SK-N-SH treated with all-trans-retinoic acid at 6 μM for 48 hours (cell line): ENCODE measurements at regions not wholly inside any gene's neighbourhood (a gene's known extent, or its start where the extent isn't known, plus 50 kb on each side); places are given as distances from the start of the nearest gene placed in this dataset.
"Not testable (repeated sequence)": the region's sequence is repeated elsewhere in the genome, so short reads cannot be mapped to it uniquely, and the experiment has no call there.

Experiments used
- ATAC-seq: fragments of 200-7000 bp; cut with Tn5 transposase; 3 replicates; pipeline ENCODE4 v1.9.1; 2020; ENCODE audit warnings: mild to moderate bottlenecking, moderate library complexity
- ARNTL ChIP-seq: fragments of 450-650 bp; formaldehyde crosslinking; IDR thresholded peaks from 2 replicates; pipeline ENCODE4 v1.5.0; 2020; ENCODE audit warnings: low read depth, mild to moderate bottlenecking, moderate library complexity, borderline replicate concordance
- BACH2 ChIP-seq: fragments of 250-450 bp; sonication (Bioruptor Pico); IDR thresholded peaks from 2 replicates; pipeline ENCODE4 v1.9.0; 2021; ENCODE audit warnings: mild to moderate bottlenecking, borderline replicate concordance
- CSDC2 ChIP-seq: fragments of 250-450 bp; sonication (Bioruptor Pico); IDR thresholded peaks from 2 replicates; pipeline ENCODE4 v1.5.0; 2020; ENCODE audit warnings: mild to moderate bottlenecking, moderate library complexity
- ESRRG ChIP-seq: fragments of 250-450 bp; sonication (Bioruptor Pico); IDR thresholded peaks from 2 replicates; pipeline ENCODE4 v1.6.1; 2021; ENCODE audit warnings: mild to moderate bottlenecking
- GLIS3 ChIP-seq: fragments of 250-450 bp; sonication (Bioruptor Pico); IDR thresholded peaks from 2 replicates; pipeline ENCODE4 v1.5.0; 2020; ENCODE audit warnings: mild to moderate bottlenecking, moderate library complexity
- ISL1 ChIP-seq: fragments of 250-450 bp; sonication (Bioruptor Pico); IDR thresholded peaks from 2 replicates; pipeline ENCODE4 v2.1.2; 2022; ENCODE audit warnings: mild to moderate bottlenecking, moderate library complexity
- OSR1 ChIP-seq: fragments of 250-450 bp; sonication (Bioruptor Pico); IDR thresholded peaks from 2 replicates; pipeline ENCODE4 v1.8.0; 2022; ENCODE audit warnings: moderate library complexity, mild to moderate bottlenecking, inconsistent platforms
- PATZ1 ChIP-seq: fragments of 250-450 bp; sonication (Bioruptor Pico); IDR thresholded peaks from 2 replicates; pipeline ENCODE4 v1.8.0; 2020; ENCODE audit warnings: mild to moderate bottlenecking, moderate library complexity, borderline replicate concordance
- PPARA ChIP-seq: fragments of 250-450 bp; sonication (Bioruptor Pico); IDR thresholded peaks from 2 replicates; pipeline ENCODE4 v1.5.0; 2020; ENCODE audit warnings: mild to moderate bottlenecking, borderline replicate concordance
- RARB ChIP-seq: fragments of 250-450 bp; sonication (Bioruptor Pico); IDR thresholded peaks from 2 replicates; pipeline ENCODE4 v1.8.0; 2021; ENCODE audit warnings: mild to moderate bottlenecking, moderate library complexity
- SNAI2 ChIP-seq: fragments of 250-450 bp; sonication (Bioruptor Pico); IDR thresholded peaks from 2 replicates; pipeline ENCODE4 v1.5.0; 2020; ENCODE audit warnings: mild to moderate bottlenecking, moderate library complexity
- TCF4 ChIP-seq: fragments of 250-450 bp; sonication (Bioruptor Pico); IDR thresholded peaks from 2 replicates; pipeline ENCODE4 v1.8.0; 2021; ENCODE audit warnings: mild to moderate bottlenecking, moderate library complexity, borderline replicate concordance
- TOX ChIP-seq: fragments of 250-450 bp; sonication (Bioruptor Pico); IDR thresholded peaks from 2 replicates; pipeline ENCODE4 v1.8.0; 2021; ENCODE audit warnings: mild to moderate bottlenecking, moderate library complexity, borderline replicate concordance
- TSHZ2 ChIP-seq: fragments of 250-450 bp; sonication (Bioruptor Pico); IDR thresholded peaks from 2 replicates; pipeline ENCODE4 v1.5.0; 2020; ENCODE audit warnings: mild to moderate bottlenecking, moderate library complexity
- ZC3H10 ChIP-seq: fragments of 250-450 bp; sonication (Bioruptor Pico); IDR thresholded peaks from 2 replicates; pipeline ENCODE4 v1.5.1; 2021; ENCODE audit warnings: mild to moderate bottlenecking, moderate library complexity
- ZFP3 ChIP-seq: fragments of 250-450 bp; sonication (Bioruptor Pico); IDR thresholded peaks from 2 replicates; pipeline ENCODE4 v1.5.0; 2020; ENCODE audit warnings: mild to moderate bottlenecking, moderate library complexity
- ZFP30 ChIP-seq: fragments of 450-650 bp; formaldehyde crosslinking; IDR thresholded peaks from 2 replicates; pipeline ENCODE4 v1.5.0; 2022; ENCODE audit warnings: mild to moderate bottlenecking, moderate library complexity
- ZNF565 ChIP-seq: fragments of 450-650 bp; formaldehyde crosslinking; conservative IDR thresholded peaks from 2 replicates; pipeline ENCODE4 v1.5.0; 2020; ENCODE audit warnings: low read depth, mild to moderate bottlenecking, moderate library complexity
- ZNF70 ChIP-seq: fragments of 450-650 bp; formaldehyde crosslinking; IDR thresholded peaks from 2 replicates; pipeline ENCODE4 v1.5.0; 2020; ENCODE audit warnings: mild to moderate bottlenecking, moderate library complexity
- ZNF8 ChIP-seq: fragments of 450-650 bp; formaldehyde crosslinking; IDR thresholded peaks from 2 replicates; pipeline ENCODE4 v1.5.0; 2020; ENCODE audit warnings: mild to moderate bottlenecking, moderate library complexity
- TF ChIP-seq, protein P1 (sequence below): fragments of 250-450 bp; sonication (Bioruptor Pico); IDR thresholded peaks from 2 replicates; pipeline ENCODE4 v1.5.1; 2020; ENCODE audit warnings: low read depth, mild to moderate bottlenecking, moderate library complexity

GRCh38 chr3:80733522-80734176, 965.9 kb upstream of the ROBO1 start:
- TF ChIP-seq ZC3H10 (CRISPR knock-in tag) (no peak), SNAI2 (CRISPR knock-in tag) (no peak), ISL1 (CRISPR knock-in tag) (no peak), PATZ1 (CRISPR knock-in tag) (no peak), TCF4 (CRISPR knock-in tag) (no peak), ARNTL (CRISPR knock-in tag) (no peak), ZFP30 (CRISPR knock-in tag) (no peak), RARB (CRISPR knock-in tag) (no peak), ESRRG (CRISPR knock-in tag) (no peak), OSR1 (CRISPR knock-in tag) (no peak), BACH2 (CRISPR knock-in tag) (no peak), PPARA (no peak), TSHZ2 (no peak), ZNF8 (CRISPR knock-in tag) (no peak)
- TF ChIP-seq, protein P1, sequence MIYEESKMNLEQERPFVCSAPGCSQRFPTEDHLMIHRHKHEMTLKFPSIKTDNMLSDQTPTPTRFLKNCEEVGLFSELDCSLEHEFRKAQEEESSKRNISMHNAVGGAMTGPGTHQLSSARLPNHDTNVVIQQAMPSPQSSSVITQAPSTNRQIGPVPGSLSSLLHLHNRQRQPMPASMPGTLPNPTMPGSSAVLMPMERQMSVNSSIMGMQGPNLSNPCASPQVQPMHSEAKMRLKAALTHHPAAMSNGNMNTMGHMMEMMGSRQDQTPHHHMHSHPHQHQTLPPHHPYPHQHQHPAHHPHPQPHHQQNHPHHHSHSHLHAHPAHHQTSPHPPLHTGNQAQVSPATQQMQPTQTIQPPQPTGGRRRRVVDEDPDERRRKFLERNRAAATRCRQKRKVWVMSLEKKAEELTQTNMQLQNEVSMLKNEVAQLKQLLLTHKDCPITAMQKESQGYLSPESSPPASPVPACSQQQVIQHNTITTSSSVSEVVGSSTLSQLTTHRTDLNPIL (CRISPR knock-in tag) = no peak
- TF ChIP-seq, all 23 proteins: peak for 0

GRCh38 chr3:80727561-80727960, 959.8 kb upstream of the ROBO1 start:
- not testable (repeated sequence) for ATAC-seq

More at GRCh38 chr3:80733522-80734176, 965.9 kb upstream of the ROBO1 start:
- no peak for ATAC-seq

DNA sequence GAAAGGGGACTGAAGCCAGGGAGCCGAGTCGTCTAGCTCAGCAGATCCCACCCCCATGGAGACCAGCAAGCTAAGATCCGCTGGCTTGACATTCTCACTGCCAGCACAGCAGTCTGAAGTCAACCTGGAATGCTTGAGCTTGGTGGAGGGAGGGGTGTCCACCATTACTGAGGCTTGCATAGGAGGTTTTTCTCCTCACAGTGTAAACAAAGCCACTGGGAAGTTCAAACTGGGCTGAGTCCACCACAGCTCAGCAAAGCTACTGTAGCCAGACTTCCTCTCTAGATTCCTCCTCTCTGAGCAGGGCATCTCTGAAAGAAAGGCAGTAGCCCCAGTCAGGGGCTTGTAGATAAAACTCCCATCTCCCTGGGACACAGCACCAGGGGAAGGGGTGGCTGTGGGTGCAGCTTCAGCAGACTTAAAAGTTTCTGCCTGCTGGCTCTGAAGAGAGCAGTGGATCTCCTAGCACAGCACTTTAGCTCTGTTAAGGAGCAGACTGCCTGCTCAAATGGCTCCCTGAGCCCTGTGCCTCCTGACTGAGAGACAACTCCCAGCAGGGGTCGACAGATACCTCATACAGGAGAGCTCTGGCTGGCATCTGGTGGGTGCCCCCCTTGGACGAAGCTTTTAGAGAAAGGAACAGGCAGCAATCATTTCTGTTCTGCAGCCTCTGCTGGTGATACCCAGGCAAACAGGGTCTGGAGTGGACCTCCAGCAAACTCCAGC, 942.0 kb upstream of the ROBO1 start:
- ATAC-seq = not testable (repeated sequence)

- ATAC-seq = no peak
- no peak for TF ChIP-seq ZNF565 (CRISPR knock-in tag)
- TF ChIP-seq ZFP30 (CRISPR knock-in tag) = no peak
- TF ChIP-seq RARB (CRISPR knock-in tag) = no peak
- no peak for TF ChIP-seq BACH2 (CRISPR knock-in tag)
- no peak for TF ChIP-seq TOX (CRISPR knock-in tag)
Measured at GRCh38 chr3:80705290-80705689, 937.5 kb upstream of the ROBO1 start.

DNA sequence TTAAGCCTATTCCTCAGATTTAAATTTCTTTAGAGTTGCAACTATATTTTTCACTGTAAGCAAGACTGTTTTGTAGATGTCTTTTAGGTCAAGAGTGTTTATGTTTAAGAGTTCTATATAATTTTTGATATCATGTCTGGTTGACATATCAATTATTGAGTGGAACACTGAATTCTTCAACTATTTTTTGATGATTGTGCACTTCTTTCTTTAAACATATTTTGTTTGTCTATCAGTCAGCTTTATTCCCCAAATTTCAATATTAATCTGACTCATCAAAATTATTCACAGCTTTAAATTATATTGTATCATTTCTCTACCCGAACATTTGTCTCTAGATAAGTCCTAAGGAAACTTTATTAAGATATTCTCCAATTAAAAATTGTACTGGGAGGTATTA, 933.6 kb upstream of the ROBO1 start:
- ATAC-seq = no peak
- TF ChIP-seq RARB (CRISPR knock-in tag) = no peak
- TF ChIP-seq ARNTL (CRISPR knock-in tag) = no peak
- no peak for TF ChIP-seq GLIS3 (CRISPR knock-in tag)
- TF ChIP-seq ZNF70 (CRISPR knock-in tag) = no peak
- TF ChIP-seq CSDC2 (CRISPR knock-in tag) = no peak
- no peak for TF ChIP-seq BACH2 (CRISPR knock-in tag)
- no peak for TF ChIP-seq ESRRG (CRISPR knock-in tag)
- no peak for TF ChIP-seq TOX (CRISPR knock-in tag)
- TF ChIP-seq TCF4 (CRISPR knock-in tag) = no peak
- no peak for TF ChIP-seq PPARA
- no peak for TF ChIP-seq ZFP3 (CRISPR knock-in tag)
- no peak for TF ChIP-seq ZFP30 (CRISPR knock-in tag)
